Endodermal cell (in vitro differentiated cells): ENCODE measurements at regions not wholly inside any gene's neighbourhood (a gene's known extent, or its start where the extent isn't known, plus 50 kb on each side); places are given as distances from the start of the nearest gene placed in this dataset.

ENCODE experiments used
- DNase-seq: peaks from one replicate; pipeline ENCODE4 v3.0.0-alpha.2; 2017
- H3K27ac ChIP-seq: 2 replicates; pipeline ENCODE4 v1.5.1; 2013; ENCODE audit warnings: mild to moderate bottlenecking, low read depth, low read length, moderate library complexity
- H3K27me3 ChIP-seq: 2 replicates; pipeline ENCODE4 v1.6.1; 2013; ENCODE audit warnings: mild to moderate bottlenecking, low read length, moderate library complexity; ENCODE audit not compliant: insufficient read depth, control insufficient read depth, poor library complexity, severe bottlenecking
- H3K36me3 ChIP-seq: 2 replicates; pipeline ENCODE4 v1.7.0; 2013; ENCODE audit warnings: mild to moderate bottlenecking, low read length, moderate library complexity; ENCODE audit not compliant: control insufficient read depth, insufficient read depth
- H3K4me1 ChIP-seq: one replicate; pipeline ENCODE4 v1.7.0; 2013; ENCODE audit warnings: low read length; ENCODE audit not compliant: control insufficient read depth, insufficient read depth
- H3K4me3 ChIP-seq: 2 replicates; pipeline ENCODE4 v1.5.1; 2013; ENCODE audit warnings: mild to moderate bottlenecking, low read length, moderate library complexity
- H3K9ac ChIP-seq: 2 replicates; pipeline ENCODE4 v1.6.1; 2013; ENCODE audit warnings: mild to moderate bottlenecking, low read length, moderate library complexity; ENCODE audit not compliant: poor library complexity, severe bottlenecking; ENCODE audit errors: extremely low read depth
- H3K9me3 ChIP-seq: 2 replicates; pipeline ENCODE4 v1.6.1; 2013; ENCODE audit warnings: mild to moderate bottlenecking, low read length, moderate library complexity; ENCODE audit not compliant: control insufficient read depth
- H3K27ac Mint-ChIP-seq: 2 replicates; pipeline ENCODE4 v1.8.0; 2020; ENCODE audit warnings: mixed read lengths
- H3K27me3 Mint-ChIP-seq: 2 replicates; pipeline ENCODE4 v1.8.0; 2021; ENCODE audit warnings: mild to moderate bottlenecking, mixed read lengths; ENCODE audit not compliant: insufficient read depth
- H3K36me3 Mint-ChIP-seq: 2 replicates; pipeline ENCODE4 v1.8.0; 2020; ENCODE audit warnings: low read depth, mixed read lengths
- H3K4me1 Mint-ChIP-seq: 2 replicates; pipeline ENCODE4 v1.8.0; 2020; ENCODE audit warnings: mixed read lengths
- H3K4me3 Mint-ChIP-seq: 2 replicates; pipeline ENCODE4 v1.8.0; 2020; ENCODE audit warnings: mild to moderate bottlenecking, moderate library complexity, mixed read lengths
- H3K9me3 Mint-ChIP-seq: 2 replicates; pipeline ENCODE4 v1.8.0; 2020; ENCODE audit warnings: mild to moderate bottlenecking, mixed read lengths
- CTCF ChIP-seq: fragments of 200-600 bp; sonication (generic); conservative IDR thresholded peaks from 2 replicates; pipeline ENCODE4 v1.5.0; 2021; ENCODE audit warnings: antibody characterized with exemption, mild to moderate bottlenecking
- WGBS, 2 experiments: methylation state at CpG; one replicate each; pipeline versions ENCODE4 v1.1.5 to v1.1.7; 2013; ENCODE audit warnings: missing lambda C conversion rate in 2 of 2, mixed read lengths in 1 of 2; ENCODE audit not compliant: insufficient coverage in 1 of 2, insufficient read length in 1 of 2; 5-methylcytosine and 5-hydroxymethylcytosine counted together

GRCh38 chr2:36235882-36236281, 119.7 kb upstream of the CRIM1 start:
- H3K27ac Mint-ChIP-seq, result no peak overlapping the region
- Histone ChIP-seq H3K4me3 (no peak overlapping the region), H3K9ac (no peak overlapping the region), H3K9me3 (peaks cover 11% of the 10 kb centered on the region), H3K36me3 (no peaks in the 10 kb centered on the region), H3K4me1 (no peaks in the 10 kb centered on the region), H3K27ac (no peak overlapping the region), H3K27me3 (no peaks in the 10 kb centered on the region)
- no peak for DNase-seq
- no peaks in the 10 kb centered on the region for H3K9me3 Mint-ChIP-seq
- no peaks in the 10 kb centered on the region for H3K36me3 Mint-ChIP-seq
- H3K27me3 Mint-ChIP-seq, result no peaks in the 10 kb centered on the region
- no peak for TF ChIP-seq CTCF
- peaks cover 10% of the 10 kb centered on the region for H3K4me1 Mint-ChIP-seq
- H3K4me3 Mint-ChIP-seq, result no peak overlapping the region

- Histone ChIP-seq H3K27me3 (no peaks in the 10 kb centered on the region), H3K4me3 (no peak overlapping the region), H3K36me3 (no peaks in the 10 kb centered on the region), H3K4me1 (no peaks in the 10 kb centered on the region), H3K9ac (no peak overlapping the region), H3K9me3 (peaks cover 11% of the 10 kb centered on the region), H3K27ac (no peak overlapping the region)
- no peak for TF ChIP-seq CTCF
- Mint-ChIP-seq H3K4me3 (no peak overlapping the region), H3K4me1 (peaks cover 10% of the 10 kb centered on the region), H3K36me3 (no peaks in the 10 kb centered on the region), H3K27me3 (no peaks in the 10 kb centered on the region), H3K27ac (no peak overlapping the region), H3K9me3 (no peaks in the 10 kb centered on the region)
- WGBS, 2 experiments, result 67% methylated on average over 1 to 3 of the region's 3 CpGs
- DNase-seq, result peak; percentile 85
Observed at GRCh38 chr2:36235426-36235825, 120.2 kb upstream of the CRIM1 start.

- Histone ChIP-seq H3K27me3 (no peaks in the 10 kb centered on the region), H3K9ac (no peak overlapping the region), H3K9me3 (no peaks in the 10 kb centered on the region), H3K27ac (no peak overlapping the region), H3K4me3 (no peak overlapping the region), H3K4me1 (no peaks in the 10 kb centered on the region), H3K36me3 (no peaks in the 10 kb centered on the region)
- no peaks in the 10 kb centered on the region for H3K4me1 Mint-ChIP-seq
- H3K9me3 Mint-ChIP-seq, result peaks cover under 1% of the 10 kb centered on the region
- 64 to 100% methylated on average over 2 to 3 of the region's 3 CpGs for WGBS, 2 experiments
- no peak for DNase-seq
- H3K36me3 Mint-ChIP-seq, result no peaks in the 10 kb centered on the region
- H3K27ac Mint-ChIP-seq, result no peak overlapping the region
- no peaks in the 10 kb centered on the region for H3K27me3 Mint-ChIP-seq
- no peak for TF ChIP-seq CTCF
- H3K4me3 Mint-ChIP-seq, result no peak overlapping the region
Observed at GRCh38 chr2:36223259-36223658, 132.3 kb upstream of the CRIM1 start.
